GM12865 (cell line): ENCODE measurements at regions not wholly inside any gene's neighbourhood (a gene's known extent, or its start where the extent isn't known, plus 50 kb on each side); places are given as distances from the start of the nearest gene placed in this dataset.

Experiments used
- DNase-seq: peaks from one replicate; pipeline ENCODE4 v3.0.0; 2010; ENCODE audit warnings: low read depth
- H3K4me3 ChIP-seq: 2 replicates; pipeline ENCODE4 v1.5.1; 2011; ENCODE audit warnings: mild to moderate bottlenecking, low read depth, low read length, control low read depth
- TF ChIP-seq, protein P1 (sequence below): IDR thresholded peaks from 2 replicates; pipeline ENCODE4 v1.5.1; 2011; ENCODE audit warnings: low read length, control low read depth, low read depth, inconsistent platforms; ENCODE audit not compliant: insufficient read depth; ENCODE audit errors: missing control alignments

DNA sequence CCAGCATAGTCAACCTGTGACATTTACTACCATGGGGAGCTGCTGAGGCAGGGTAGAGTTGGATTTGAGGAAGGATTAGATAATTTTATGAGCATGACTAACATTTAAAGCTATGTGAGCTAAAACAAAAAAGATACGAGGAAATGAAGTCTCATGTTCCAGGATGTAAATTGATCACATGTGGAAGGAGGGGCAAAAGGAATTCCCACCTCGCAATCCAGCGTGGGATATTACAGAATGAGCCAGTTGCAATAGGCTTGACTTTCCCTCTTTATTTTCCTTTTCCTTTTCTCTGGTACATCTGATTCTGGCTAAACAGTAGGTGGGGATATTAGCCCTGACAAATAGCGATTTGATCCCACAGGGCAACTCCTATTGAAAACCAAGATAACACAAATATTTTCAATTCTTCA, 214.9 kb upstream of the HMGA2 start:
- H3K4me3 ChIP-seq: no peak overlapping the region
- no peak for DNase-seq
- TF ChIP-seq, protein P1, sequence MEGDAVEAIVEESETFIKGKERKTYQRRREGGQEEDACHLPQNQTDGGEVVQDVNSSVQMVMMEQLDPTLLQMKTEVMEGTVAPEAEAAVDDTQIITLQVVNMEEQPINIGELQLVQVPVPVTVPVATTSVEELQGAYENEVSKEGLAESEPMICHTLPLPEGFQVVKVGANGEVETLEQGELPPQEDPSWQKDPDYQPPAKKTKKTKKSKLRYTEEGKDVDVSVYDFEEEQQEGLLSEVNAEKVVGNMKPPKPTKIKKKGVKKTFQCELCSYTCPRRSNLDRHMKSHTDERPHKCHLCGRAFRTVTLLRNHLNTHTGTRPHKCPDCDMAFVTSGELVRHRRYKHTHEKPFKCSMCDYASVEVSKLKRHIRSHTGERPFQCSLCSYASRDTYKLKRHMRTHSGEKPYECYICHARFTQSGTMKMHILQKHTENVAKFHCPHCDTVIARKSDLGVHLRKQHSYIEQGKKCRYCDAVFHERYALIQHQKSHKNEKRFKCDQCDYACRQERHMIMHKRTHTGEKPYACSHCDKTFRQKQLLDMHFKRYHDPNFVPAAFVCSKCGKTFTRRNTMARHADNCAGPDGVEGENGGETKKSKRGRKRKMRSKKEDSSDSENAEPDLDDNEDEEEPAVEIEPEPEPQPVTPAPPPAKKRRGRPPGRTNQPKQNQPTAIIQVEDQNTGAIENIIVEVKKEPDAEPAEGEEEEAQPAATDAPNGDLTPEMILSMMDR: no peak

DNA sequence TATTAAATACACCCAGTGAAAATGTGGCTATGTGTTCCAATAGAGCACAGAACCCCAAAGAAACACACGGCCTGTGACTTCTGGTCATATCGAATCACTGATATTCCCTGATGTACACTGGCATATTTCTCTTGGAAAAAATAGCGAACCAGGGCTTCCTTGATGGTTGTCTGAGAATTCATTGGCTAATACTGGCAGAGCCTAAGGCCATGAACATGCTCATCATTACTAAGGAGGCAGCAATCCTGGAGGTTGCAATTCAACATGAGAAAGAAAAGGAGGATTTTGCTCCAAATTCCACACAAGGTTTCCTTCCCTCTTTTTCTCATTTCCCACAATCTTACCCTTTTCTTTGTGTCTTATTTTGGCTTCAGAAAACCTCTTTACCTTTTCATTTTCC, 212.9 kb upstream of the HMGA2 start:
- DNase-seq: no peak
- TF ChIP-seq, protein P1: no peak
- no peak overlapping the region for H3K4me3 ChIP-seq

DNA sequence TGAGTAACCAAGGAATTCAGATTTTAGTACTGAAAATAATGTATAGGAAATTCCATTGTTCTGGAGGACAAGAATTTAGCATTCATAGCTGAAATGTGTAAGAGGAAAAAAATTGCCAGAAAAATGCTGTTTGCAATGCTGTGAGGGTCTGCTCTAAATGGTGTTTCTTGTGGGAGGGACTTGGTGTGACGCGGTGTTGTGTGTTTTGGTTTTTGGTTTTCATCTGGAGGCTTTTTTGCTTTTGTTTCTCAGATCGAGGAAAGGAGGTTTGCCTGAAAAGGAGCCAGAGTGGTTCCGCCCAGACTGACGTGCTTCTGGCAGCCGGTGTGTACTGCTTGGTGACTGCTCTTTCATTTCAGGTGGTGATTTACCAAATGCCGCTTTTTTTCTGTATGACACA, 211.8 kb upstream of the HMGA2 start:
- DNase-seq: no peak
- no peak overlapping the region for H3K4me3 ChIP-seq
- TF ChIP-seq, protein P1: no peak

DNA sequence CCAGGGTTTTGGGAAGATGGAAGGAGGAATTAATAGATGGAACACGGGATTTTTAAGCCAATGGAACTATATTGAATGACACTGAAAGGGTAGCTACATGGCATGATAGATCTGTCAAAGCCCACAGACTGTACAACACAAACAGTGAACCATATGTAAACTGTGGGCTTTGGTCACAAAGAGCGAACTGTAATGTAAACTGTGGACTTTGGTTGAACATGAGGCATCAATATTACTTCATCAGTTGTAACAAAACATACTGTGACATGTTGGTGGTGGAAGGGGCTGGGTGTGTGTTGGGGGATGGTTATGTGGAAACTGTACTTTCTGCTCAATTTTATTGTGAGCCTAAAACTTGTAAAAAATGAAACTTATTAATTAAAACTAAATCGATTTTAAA, 210.6 kb upstream of the HMGA2 start:
- no peak for DNase-seq
- H3K4me3 ChIP-seq: no peak overlapping the region
- TF ChIP-seq, protein P1: no peak

DNA sequence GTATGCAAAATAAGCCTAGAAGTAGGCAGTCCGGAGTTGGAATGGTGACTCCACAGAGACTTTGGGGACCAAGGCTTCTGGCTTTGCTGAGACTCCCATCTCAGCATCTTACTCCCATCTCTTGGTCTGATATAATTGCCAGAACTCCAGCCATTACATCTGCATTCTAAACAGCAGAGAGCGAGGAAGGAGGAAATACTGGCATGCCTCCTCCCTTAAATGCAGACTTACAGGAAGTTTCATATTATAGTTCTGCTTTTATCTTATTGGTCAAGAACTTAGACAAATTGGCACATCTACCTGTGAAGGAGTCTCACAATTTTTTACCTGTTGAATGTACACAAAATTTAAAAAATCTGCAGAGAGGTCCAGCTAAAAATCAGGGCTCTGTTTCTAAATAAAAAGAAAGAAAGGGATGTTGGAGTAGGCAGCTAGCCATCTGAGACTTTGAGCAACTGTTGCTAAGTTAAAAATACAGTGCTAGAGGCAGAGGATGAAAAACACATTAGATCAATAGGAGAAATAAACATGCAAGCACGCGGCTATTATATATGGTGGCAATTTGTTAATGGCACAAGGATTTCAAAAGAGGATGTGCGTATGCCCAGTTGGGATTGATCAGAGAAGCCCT, 209.9 kb upstream of the HMGA2 start:
- DNase-seq: no peak
- no peak overlapping the region for H3K4me3 ChIP-seq
- TF ChIP-seq, protein P1: no peak

DNA sequence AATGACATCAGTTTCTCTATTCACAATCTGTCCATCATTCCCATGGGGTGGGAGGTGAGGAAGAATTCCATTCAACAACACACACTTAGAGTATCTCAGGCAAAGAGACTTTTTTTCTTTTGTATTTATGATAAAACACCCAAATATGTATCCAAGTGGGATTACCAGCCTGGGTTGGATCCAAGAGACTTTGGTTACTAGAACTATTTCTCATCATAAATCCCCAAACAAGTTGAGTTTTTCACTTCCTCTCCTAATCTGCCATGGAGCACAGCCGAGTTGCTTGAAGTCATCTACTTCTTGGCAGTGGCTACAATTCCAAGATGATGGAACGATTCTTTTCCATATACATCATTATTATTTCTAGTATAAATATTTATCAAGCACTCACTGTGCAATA, 209.2 kb upstream of the HMGA2 start:
- TF ChIP-seq, protein P1: no peak
- no peak for DNase-seq
- H3K4me3 ChIP-seq: no peak overlapping the region

DNA sequence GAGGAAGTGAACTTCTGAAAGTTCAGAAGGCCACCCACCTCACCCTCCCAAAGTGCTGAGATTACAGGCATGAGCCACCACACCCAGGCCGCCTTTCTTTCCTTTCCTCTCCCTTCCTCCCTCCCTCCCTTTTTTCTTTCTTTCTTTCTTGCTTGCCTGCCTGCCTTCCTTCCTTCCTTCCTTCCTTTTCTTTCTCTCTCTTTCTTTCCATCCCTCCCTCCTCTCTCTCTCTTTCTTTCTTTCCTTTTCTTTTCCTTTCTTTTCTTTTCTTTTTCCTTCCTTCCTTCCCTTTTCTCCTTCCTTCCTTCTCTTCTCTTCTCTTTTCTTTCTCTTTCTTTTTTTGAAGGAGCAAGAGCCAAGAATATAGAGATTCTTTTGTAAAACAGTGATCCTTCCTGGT, 208.3 kb upstream of the HMGA2 start:
- no peak for DNase-seq
- H3K4me3 ChIP-seq: no peak overlapping the region
- TF ChIP-seq, protein P1: no peak
